ENCODE measurements at regions not wholly inside any gene's neighbourhood (a gene's known extent, or its start where the extent isn't known, plus 50 kb on each side); places are given as distances from the start of the nearest gene placed in this dataset. TPM values are rescaled to one million over a fixed set of nuclear protein-coding genes. Genes with fewer than 3 reads are reported as not detected.
"Not testable (repeated sequence)": the region's sequence is repeated elsewhere in the genome, so short reads cannot be mapped to it uniquely, and the experiment has no call there.

- no peak for DNase-seq (ENCODE audit: low read depth)
Observed at GRCh38 chr6:87766211-87766610, 64.2 kb upstream of the AKIRIN2 start.

- DNase-seq (ENCODE audit: low read depth): no peak
Observed at GRCh38 chr6:87763901-87764300, 61.9 kb upstream of the AKIRIN2 start.

GRCh38 chr6:87763276-87763675 is 61.2 kb upstream of the AKIRIN2 start:
- no peak for DNase-seq (ENCODE audit: low read depth)

- DNase-seq (ENCODE audit: low read depth): no peak
Observed at GRCh38 chr6:87762116-87762515, 60.1 kb upstream of the AKIRIN2 start.

GRCh38 chr6:87757792-87758191 is 55.8 kb upstream of the AKIRIN2 start:
- DNase-seq (ENCODE audit: low read depth): no peak

GRCh38 chr6:87756858-87757257 is 54.8 kb upstream of the AKIRIN2 start:
- DNase-seq (ENCODE audit: low read depth): peak; percentile 96

GRCh38 chr6:87755708-87756671 is 54.0 kb upstream of the AKIRIN2 start:
- peak; percentile 60 for DNase-seq (ENCODE audit: low read depth)

GRCh38 chr6:87754828-87755227 is 52.8 kb upstream of the AKIRIN2 start:
- DNase-seq (ENCODE audit: low read depth): no peak

- DNase-seq (ENCODE audit: low read depth): no peak
Observed at GRCh38 chr6:87753131-87753685, 51.2 kb upstream of the AKIRIN2 start.

- DNase-seq (ENCODE audit: low read depth): not testable (repeated sequence)
Observed at GRCh38 chr6:87752503-87752902, 50.5 kb upstream of the AKIRIN2 start.

Small RNA genes in the stretch of these regions (small RNA-seq; reads per million reads assigned to genes)
- gene RF00019 (not detected), gene RN7SL183P (not detected)

All from HT1080 (cell line).